Activated CD8-positive, alpha-beta T cell treated with anti-CD3 and anti-CD28 coated beads for 36 hours (primary cell): ENCODE measurements at regions not wholly inside any gene's neighbourhood (a gene's known extent, or its start where the extent isn't known, plus 50 kb on each side); places are given as distances from the start of the nearest gene placed in this dataset.

Experiments
- ATAC-seq: fragments of 200-7000 bp; cut with Tn5 transposase; one replicate; pipeline ENCODE4 v1.10.0; 2021; ENCODE audit warnings: mild to moderate bottlenecking, moderate library complexity
- CTCF ChIA-PET: fragments of 350-600 bp; sonication (Branson Sonifier 250); formaldehyde crosslinking; loops from one replicate; lab custom pipeline; 2021; ENCODE audit warnings: antibody characterized with exemption; lab: Charles Lee
- POLR2A ChIA-PET: fragments of 350-600 bp; sonication (Branson Sonifier 250); formaldehyde crosslinking; loops from one replicate; lab custom pipeline; 2021; ENCODE audit warnings: antibody characterized with exemption; lab: Charles Lee
- DNase-seq: peaks from one replicate; pipeline ENCODE4 v3.0.0-alpha.2; 2020
- H3K27ac Mint-ChIP-seq: one replicate; pipeline ENCODE4 v1.8.0; 2021; ENCODE audit warnings: mild to moderate bottlenecking, mixed read lengths
- H3K27me3 Mint-ChIP-seq: one replicate; pipeline ENCODE4 v1.8.0; 2021; ENCODE audit warnings: mixed read lengths
- H3K36me3 Mint-ChIP-seq: one replicate; pipeline ENCODE4 v1.8.0; 2021; ENCODE audit warnings: low read depth, mixed read lengths
- H3K4me1 Mint-ChIP-seq: one replicate; pipeline ENCODE4 v1.8.0; 2021; ENCODE audit warnings: low read depth, mixed read lengths
- H3K4me3 Mint-ChIP-seq: one replicate; pipeline ENCODE4 v1.8.0; 2021; ENCODE audit warnings: mild to moderate bottlenecking, moderate library complexity, mixed read lengths
- H3K9me3 Mint-ChIP-seq: one replicate; pipeline ENCODE4 v1.8.0; 2021; ENCODE audit warnings: mixed read lengths
- intact Hi-C: fragments of 100-400 bp; cut with micrococcal nuclease; formaldehyde crosslinking; loops from one replicate; pipeline ENCODE4 v1.10.0; 2022
- TF ChIP-seq, protein P1 (sequence below): fragments of 200-600 bp; IDR thresholded peaks from one replicate; pipeline ENCODE4 v1.8.0; 2022; ENCODE audit warnings: antibody characterized with exemption, mild to moderate bottlenecking

DNA sequence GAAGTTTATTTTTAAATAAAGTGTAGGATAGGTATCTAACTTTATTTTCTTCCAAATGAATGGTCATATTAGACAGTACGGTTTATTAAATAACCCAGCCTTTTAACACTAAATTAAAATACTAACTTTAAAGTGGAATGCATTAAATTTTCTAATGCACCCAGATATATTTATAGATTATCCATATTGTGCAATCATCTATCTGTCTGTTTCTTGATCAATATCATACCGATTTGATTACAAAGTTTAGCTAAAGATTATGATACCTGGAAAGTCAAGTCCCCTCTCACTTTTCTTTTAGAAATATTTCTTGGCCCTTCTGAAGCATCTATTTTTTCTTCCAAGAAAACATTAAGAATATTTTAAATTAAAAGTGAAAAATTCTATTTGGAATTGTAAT lies 124.3 kb upstream of the PDE5A start:
- DNase-seq (no peak), ATAC-seq (no peak)
- CTCF ChIA-PET: interaction anchor here (0.9 kb wide), 1 partner anchor 125 kb away, joined by 3 read pairs; no protein-coding TSS in a partner anchor
- POLR2A ChIA-PET: no interaction called here
- no peaks in the 10 kb centered on the region for H3K9me3 Mint-ChIP-seq
- TF ChIP-seq, protein P1, sequence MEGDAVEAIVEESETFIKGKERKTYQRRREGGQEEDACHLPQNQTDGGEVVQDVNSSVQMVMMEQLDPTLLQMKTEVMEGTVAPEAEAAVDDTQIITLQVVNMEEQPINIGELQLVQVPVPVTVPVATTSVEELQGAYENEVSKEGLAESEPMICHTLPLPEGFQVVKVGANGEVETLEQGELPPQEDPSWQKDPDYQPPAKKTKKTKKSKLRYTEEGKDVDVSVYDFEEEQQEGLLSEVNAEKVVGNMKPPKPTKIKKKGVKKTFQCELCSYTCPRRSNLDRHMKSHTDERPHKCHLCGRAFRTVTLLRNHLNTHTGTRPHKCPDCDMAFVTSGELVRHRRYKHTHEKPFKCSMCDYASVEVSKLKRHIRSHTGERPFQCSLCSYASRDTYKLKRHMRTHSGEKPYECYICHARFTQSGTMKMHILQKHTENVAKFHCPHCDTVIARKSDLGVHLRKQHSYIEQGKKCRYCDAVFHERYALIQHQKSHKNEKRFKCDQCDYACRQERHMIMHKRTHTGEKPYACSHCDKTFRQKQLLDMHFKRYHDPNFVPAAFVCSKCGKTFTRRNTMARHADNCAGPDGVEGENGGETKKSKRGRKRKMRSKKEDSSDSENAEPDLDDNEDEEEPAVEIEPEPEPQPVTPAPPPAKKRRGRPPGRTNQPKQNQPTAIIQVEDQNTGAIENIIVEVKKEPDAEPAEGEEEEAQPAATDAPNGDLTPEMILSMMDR: no peak
- no peaks in the 10 kb centered on the region for H3K36me3 Mint-ChIP-seq
- no peaks in the 10 kb centered on the region for H3K27me3 Mint-ChIP-seq
- no peak overlapping the region for H3K4me3 Mint-ChIP-seq
- H3K27ac Mint-ChIP-seq: no peak overlapping the region
- H3K4me1 Mint-ChIP-seq: no peaks in the 10 kb centered on the region
- intact Hi-C loops: no loop called here

- no peak overlapping the region for H3K27ac Mint-ChIP-seq
- TF ChIP-seq, protein P1: no peak
- CTCF ChIA-PET: no interaction called here
- no peaks in the 10 kb centered on the region for H3K4me1 Mint-ChIP-seq
- ATAC-seq (no peak), DNase-seq (no peak)
- POLR2A ChIA-PET: no interaction called here
- no peak overlapping the region for H3K4me3 Mint-ChIP-seq
- H3K36me3 Mint-ChIP-seq: no peaks in the 10 kb centered on the region
- intact Hi-C loops: no loop called here
- no peaks in the 10 kb centered on the region for H3K9me3 Mint-ChIP-seq
- no peaks in the 10 kb centered on the region for H3K27me3 Mint-ChIP-seq
Observed at GRCh38 chr4:119750771-119751170, 122.2 kb upstream of the PDE5A start.

GRCh38 chr4:119750048-119750447 lies 121.4 kb upstream of the PDE5A start:
- CTCF ChIA-PET: no interaction called here
- Mint-ChIP-seq H3K27me3 (no peaks in the 10 kb centered on the region), H3K27ac (no peak overlapping the region), H3K9me3 (no peaks in the 10 kb centered on the region), H3K4me3 (no peak overlapping the region), H3K4me1 (no peaks in the 10 kb centered on the region), H3K36me3 (no peaks in the 10 kb centered on the region)
- TF ChIP-seq, protein P1: no peak
- DNase-seq (no peak), ATAC-seq (no peak)
- POLR2A ChIA-PET: no interaction called here
- intact Hi-C loops: no loop called here

DNA sequence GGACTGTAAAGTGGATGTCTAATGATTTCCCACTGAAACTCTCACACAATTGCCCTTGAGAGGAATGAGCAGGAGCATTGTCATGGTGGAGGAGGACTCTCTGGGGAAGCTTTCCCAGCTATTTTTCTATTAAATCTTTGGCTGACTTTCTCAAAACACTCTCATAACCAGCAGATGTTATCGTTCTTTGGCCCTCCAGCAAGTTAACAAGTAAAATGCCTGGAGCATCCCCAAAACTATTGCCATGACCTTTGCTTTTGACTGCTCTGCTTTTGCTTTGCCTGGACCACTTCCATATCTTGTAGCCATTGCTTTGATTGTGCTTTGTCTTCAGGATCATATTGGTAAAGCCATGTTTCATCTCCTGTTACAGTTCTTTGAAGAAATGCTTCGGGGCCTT lies 120.2 kb upstream of the PDE5A start:
- no peaks in the 10 kb centered on the region for H3K9me3 Mint-ChIP-seq
- H3K27ac Mint-ChIP-seq: no peak overlapping the region
- DNase-seq (no peak), ATAC-seq (no peak)
- ChIA-PET POLR2A (interaction anchor here (0.6 kb wide), 1 partner anchor 10 kb away, joined by 4 read pairs; no protein-coding TSS in a partner anchor), CTCF (no interaction called here)
- no peaks in the 10 kb centered on the region for H3K36me3 Mint-ChIP-seq
- TF ChIP-seq, protein P1: no peak
- H3K27me3 Mint-ChIP-seq: peaks cover 2% of the 10 kb centered on the region
- H3K4me1 Mint-ChIP-seq: no peaks in the 10 kb centered on the region
- no peak overlapping the region for H3K4me3 Mint-ChIP-seq
- intact Hi-C loops: no loop called here

DNA sequence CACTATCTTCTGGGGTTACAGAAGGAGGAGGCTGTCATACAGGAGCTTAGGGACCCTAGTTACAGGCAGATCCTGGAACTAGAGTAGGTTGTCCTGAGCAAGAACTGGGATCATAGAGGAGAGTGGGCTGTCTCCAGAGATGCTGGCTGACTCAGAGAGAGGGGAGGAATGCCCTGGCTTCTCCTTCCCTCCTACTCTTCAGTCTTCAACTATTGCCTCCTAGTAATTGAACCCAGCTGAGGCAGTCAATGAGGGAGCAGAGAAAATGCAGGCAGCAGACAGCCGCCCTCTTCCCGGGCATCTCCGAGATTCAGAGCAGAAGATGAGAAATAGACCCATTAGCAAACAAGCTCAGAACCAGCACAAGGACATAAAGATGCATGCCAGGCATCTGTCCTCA lies 118.3 kb upstream of the PDE5A start:
- Mint-ChIP-seq H3K27ac (no peak overlapping the region), H3K27me3 (peaks cover 2% of the 10 kb centered on the region), H3K36me3 (no peaks in the 10 kb centered on the region), H3K9me3 (no peaks in the 10 kb centered on the region), H3K4me3 (no peak overlapping the region), H3K4me1 (no peaks in the 10 kb centered on the region)
- TF ChIP-seq, protein P1: no peak
- intact Hi-C loops: no loop called here
- ChIA-PET CTCF (no interaction called here), POLR2A (no interaction called here)
- ATAC-seq (no peak), DNase-seq (no peak)
